ENCODE measurements at regions not wholly inside any gene's neighbourhood (a gene's known extent, or its start where the extent isn't known, plus 50 kb on each side); places are given as distances from the start of the nearest gene placed in this dataset.
"Not testable (repeated sequence)": the region's sequence is repeated elsewhere in the genome, so short reads cannot be mapped to it uniquely, and the experiment has no call there.

GRCh38 chr2:155513248-155513647, 814.8 kb downstream of the KCNJ3 start:
- DNase-seq = no peak

GRCh38 chr2:155502766-155503165, 804.3 kb downstream of the KCNJ3 start:
- no peak for DNase-seq

GRCh38 chr2:155498106-155498505, 799.6 kb downstream of the KCNJ3 start:
- DNase-seq = no peak

GRCh38 chr2:155494744-155495143, 796.2 kb downstream of the KCNJ3 start:
- DNase-seq = no peak

- DNase-seq = no peak
Measured at GRCh38 chr2:155485141-155485842, 786.8 kb downstream of the KCNJ3 start.

- DNase-seq = no peak
Measured at GRCh38 chr2:155481141-155481540, 782.6 kb downstream of the KCNJ3 start.

GRCh38 chr2:155472018-155472417, 773.5 kb downstream of the KCNJ3 start:
- not testable (repeated sequence) for DNase-seq

- no peak for DNase-seq
Measured at GRCh38 chr2:155456222-155456621, 757.7 kb downstream of the KCNJ3 start.

GRCh38 chr2:155442755-155443372, 744.4 kb downstream of the KCNJ3 start:
- DNase-seq = no peak

- DNase-seq = no peak
Measured at GRCh38 chr2:155442088-155442487, 743.6 kb downstream of the KCNJ3 start.

GRCh38 chr2:155431004-155431507, 732.6 kb downstream of the KCNJ3 start:
- DNase-seq = no peak

GRCh38 chr2:155427470-155427869, 729.0 kb downstream of the KCNJ3 start:
- DNase-seq = no peak

- DNase-seq = no peak
Measured at GRCh38 chr2:155424518-155424917, 726.0 kb downstream of the KCNJ3 start.

GRCh38 chr2:155418753-155419152, 720.3 kb downstream of the KCNJ3 start:
- no peak for DNase-seq

GRCh38 chr2:155412598-155412997, 714.1 kb downstream of the KCNJ3 start:
- no peak for DNase-seq

GRCh38 chr2:155404433-155405002, 706.0 kb downstream of the KCNJ3 start:
- DNase-seq = no peak

- no peak for DNase-seq
Measured at GRCh38 chr2:155393406-155393805, 694.9 kb downstream of the KCNJ3 start.

- no peak for DNase-seq
Measured at GRCh38 chr2:155391613-155392130, 693.2 kb downstream of the KCNJ3 start.

- no peak for DNase-seq
Measured at GRCh38 chr2:155389224-155389623, 690.7 kb downstream of the KCNJ3 start.

GRCh38 chr2:155384555-155385123, 686.1 kb downstream of the KCNJ3 start:
- DNase-seq = no peak

GRCh38 chr2:155382776-155383175, 684.3 kb downstream of the KCNJ3 start:
- DNase-seq = no peak

- DNase-seq = no peak
Measured at GRCh38 chr2:155381436-155381835, 682.9 kb downstream of the KCNJ3 start.

- no peak for DNase-seq
Measured at GRCh38 chr2:155379494-155379893, 681.0 kb downstream of the KCNJ3 start.

Data from right forelimb (tissue), 1 donor.